PC-9 (cell line): ENCODE measurements at regions not wholly inside any gene's neighbourhood (a gene's known extent, or its start where the extent isn't known, plus 50 kb on each side); places are given as distances from the start of the nearest gene placed in this dataset.

Experiments used
- BruUV-seq: library from RNA; stranded (reverse); fragments of 400-500 nt; replicated peaks from 2 replicates; lab custom pipeline; 2021; lab: Mats Ljungman, UMichigan
- CTCF ChIA-PET: fragments of 300-600 bp; sonication (Branson Sonifier 250); formaldehyde crosslinking; loops from one replicate; lab custom pipeline; 2022; ENCODE audit warnings: antibody characterized with exemption; lab: Charles Lee
- POLR2A ChIA-PET: fragments of 300-600 bp; sonication (Branson Sonifier 250); formaldehyde crosslinking; loops from one replicate; lab custom pipeline; 2022; ENCODE audit warnings: antibody characterized with exemption; ENCODE audit not compliant: unreplicated experiment; lab: Charles Lee
- DNase-seq, 2 experiments: peaks; one replicate each; pipeline versions ENCODE4 v3.0.0 to v3.0.0-alpha.2; 2015 to 2022; ENCODE audit warnings: mixed read lengths in 1 of 2
- H2AFZ ChIP-seq: fragments of 200-600 bp; sonication (generic); 2 replicates; pipeline ENCODE4 v1.8.1; 2017; ENCODE audit warnings: antibody characterized with exemption
- H3F3A ChIP-seq: fragments of 200-600 bp; sonication (generic); 2 replicates; pipeline ENCODE4 v1.8.1; 2017; ENCODE audit warnings: antibody characterized with exemption, mild to moderate bottlenecking, low read depth; ENCODE audit not compliant: insufficient read depth
- H3K27ac ChIP-seq: fragments of 200-600 bp; sonication (generic); 2 replicates; pipeline ENCODE4 v1.6.1; 2016; ENCODE audit warnings: mixed run types
- H3K27me3 ChIP-seq: fragments of 200-600 bp; sonication (generic); 2 replicates; pipeline ENCODE4 v1.6.1; 2016; ENCODE audit warnings: low read depth, mixed run types; ENCODE audit not compliant: insufficient read depth
- H3K36me3 ChIP-seq: fragments of 200-600 bp; sonication (generic); 2 replicates; pipeline ENCODE4 v1.6.1; 2016; ENCODE audit warnings: low read depth, mixed run types
- H3K4me1 ChIP-seq: fragments of 200-600 bp; sonication (generic); replicated peaks from 2 replicates; pipeline ENCODE4 v1.6.1; 2016; ENCODE audit warnings: mixed run types; ENCODE audit not compliant: insufficient read depth
- H3K4me2 ChIP-seq: fragments of 200-600 bp; sonication (generic); 2 replicates; pipeline ENCODE4 v1.6.1; 2017; ENCODE audit warnings: mixed run types
- H3K4me3 ChIP-seq: fragments of 200-600 bp; sonication (generic); 2 replicates; pipeline ENCODE4 v1.6.1; 2016; ENCODE audit warnings: mixed run types
- H3K79me2 ChIP-seq: fragments of 200-600 bp; sonication (generic); 2 replicates; pipeline ENCODE4 v1.6.1; 2017; ENCODE audit warnings: low read depth, mixed run types
- H3K9me2 ChIP-seq: fragments of 200-600 bp; sonication (generic); 2 replicates; pipeline ENCODE4 v1.8.1; 2017; ENCODE audit warnings: mild to moderate bottlenecking; ENCODE audit not compliant: insufficient read depth
- H3K9me3 ChIP-seq: fragments of 200-600 bp; sonication (generic); 2 replicates; pipeline ENCODE4 v1.8.1; 2016; ENCODE audit warnings: low read depth; ENCODE audit not compliant: insufficient read depth
- H4K20me1 ChIP-seq: fragments of 200-600 bp; sonication (generic); 2 replicates; pipeline ENCODE4 v1.8.1; 2017; ENCODE audit not compliant: insufficient read depth
- CTCF ChIP-seq: fragments of 200-600 bp; sonication (generic); conservative IDR thresholded peaks from 2 replicates; pipeline ENCODE4 v1.6.1; 2017; ENCODE audit warnings: mixed run types, antibody characterized with exemption, mild to moderate bottlenecking, moderate library complexity
- EZH2 ChIP-seq: fragments of 200-600 bp; sonication (generic); IDR thresholded peaks from 2 replicates; pipeline ENCODE4 v1.8.0; 2017; ENCODE audit warnings: antibody characterized with exemption, low read depth
- intact Hi-C: fragments of 100-400 bp; cut with micrococcal nuclease; formaldehyde crosslinking; loops from one replicate; pipeline ENCODE4 v1.10.0; 2022; ENCODE audit not compliant: unreplicated experiment

DNA sequence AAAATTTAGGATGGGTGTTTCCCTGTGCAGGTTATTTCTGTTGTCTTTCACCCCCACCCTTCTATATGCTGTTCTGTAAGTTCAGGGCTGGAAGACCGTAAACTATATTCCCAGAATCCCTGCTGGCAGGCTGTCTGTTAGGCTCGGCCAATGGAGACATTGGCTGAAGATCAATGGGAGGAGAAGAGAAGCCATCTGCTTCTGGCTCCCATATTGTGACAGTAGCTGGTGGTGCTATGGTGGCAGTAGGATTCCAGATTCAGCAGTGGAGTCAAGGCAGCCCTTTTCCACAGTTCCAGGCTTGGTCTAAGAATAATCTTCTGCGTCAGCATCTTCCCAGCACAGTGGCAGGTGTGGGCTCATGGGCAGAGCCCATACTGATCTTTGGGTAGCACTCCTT lies 226.6 kb downstream of the ABHD5 start:
- no peaks in the 10 kb centered on the region for H3K9me2 ChIP-seq
- H3F3A ChIP-seq: no peaks in the 10 kb centered on the region
- H3K9me3 ChIP-seq: no peaks in the 10 kb centered on the region; the same call in 1 of the 2 replicates
- no peaks in the 10 kb centered on the region for H3K79me2 ChIP-seq
- TF ChIP-seq CTCF (no peak), EZH2 (no peak)
- H3K4me3 ChIP-seq: no peak overlapping the region
- no peak for DNase-seq
- no TSS peak for BruUV-seq
- CTCF ChIA-PET: no interaction called here
- no peak overlapping the region for H3K27ac ChIP-seq
- H3K27me3 ChIP-seq: no peaks in the 10 kb centered on the region
- no peaks in the 10 kb centered on the region for H3K4me1 ChIP-seq
- no peaks in the 10 kb centered on the region for H3K36me3 ChIP-seq
- H4K20me1 ChIP-seq: no peaks in the 10 kb centered on the region
- POLR2A ChIA-PET: no interaction called here
- H3K4me2 ChIP-seq: no peak overlapping the region
- intact Hi-C loops: no loop called here
- H2AFZ ChIP-seq: no peak overlapping the region

GRCh38 chr3:43919029-43919428 lies 228.3 kb downstream of the ABHD5 start:
- intact Hi-C loops: no loop called here
- no peaks in the 10 kb centered on the region for H3K36me3 ChIP-seq
- H4K20me1 ChIP-seq: no peaks in the 10 kb centered on the region
- no TSS peak for BruUV-seq
- H3K9me3 ChIP-seq: no peaks in the 10 kb centered on the region; the same call in 1 of the 2 replicates
- ChIA-PET POLR2A (no interaction called here), CTCF (no interaction called here)
- TF ChIP-seq EZH2 (no peak), CTCF (no peak)
- no peak overlapping the region for H2AFZ ChIP-seq
- DNase-seq: no peak
- H3K9me2 ChIP-seq: no peaks in the 10 kb centered on the region
- H3K27ac ChIP-seq: no peak overlapping the region
- no peak overlapping the region for H3K4me3 ChIP-seq
- no peaks in the 10 kb centered on the region for H3F3A ChIP-seq
- H3K27me3 ChIP-seq: no peaks in the 10 kb centered on the region
- H3K79me2 ChIP-seq: no peaks in the 10 kb centered on the region
- no peak overlapping the region for H3K4me2 ChIP-seq
- H3K4me1 ChIP-seq: no peaks in the 10 kb centered on the region

DNA sequence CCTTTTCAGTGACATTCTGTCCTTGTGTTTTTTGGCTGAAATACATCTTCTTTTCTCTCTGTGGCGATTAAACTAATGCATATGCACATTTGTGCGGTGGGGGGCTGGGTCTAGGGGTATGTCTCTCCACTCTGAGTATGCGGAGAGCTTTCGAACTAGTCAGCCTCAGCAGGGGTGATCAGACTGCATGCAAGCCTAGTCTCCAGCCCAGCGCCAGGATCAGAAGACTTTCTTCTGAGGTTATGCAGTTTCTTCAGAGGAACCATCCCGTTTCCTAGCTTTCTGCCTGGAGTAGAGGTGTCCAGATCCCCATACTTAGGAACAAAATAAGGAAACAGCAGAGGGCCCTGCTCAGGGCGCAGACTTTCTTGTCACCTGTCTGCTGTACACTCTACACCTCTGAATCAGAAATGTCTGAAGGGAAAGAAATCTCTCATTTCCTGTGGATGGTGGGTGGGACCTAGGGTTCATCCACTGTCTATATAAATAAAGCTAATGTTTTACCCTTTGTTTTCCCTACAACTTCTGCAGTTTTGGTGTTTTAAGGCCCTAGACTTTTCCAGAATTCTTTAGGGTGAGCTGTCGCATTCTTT lies 230.4 kb downstream of the ABHD5 start:
- Histone ChIP-seq H3K9me3 (no peaks in the 10 kb centered on the region; the same call in 1 of the 2 replicates), H3K27me3 (no peaks in the 10 kb centered on the region), H3K9me2 (no peaks in the 10 kb centered on the region), H3K36me3 (no peaks in the 10 kb centered on the region), H4K20me1 (no peaks in the 10 kb centered on the region), H3K79me2 (no peaks in the 10 kb centered on the region), H2AFZ (no peak overlapping the region), H3K27ac (no peak overlapping the region), H3K4me1 (no peaks in the 10 kb centered on the region), H3K4me3 (no peak overlapping the region), H3K4me2 (no peak overlapping the region), H3F3A (no peaks in the 10 kb centered on the region)
- TF ChIP-seq CTCF: no peak
- no peak for TF ChIP-seq EZH2
- no TSS peak for BruUV-seq
- no peak for DNase-seq
- CTCF ChIA-PET: no interaction called here
- intact Hi-C loops: no loop called here
- POLR2A ChIA-PET: no interaction called here
